ENCODE measurements at regions not wholly inside any gene's neighbourhood (a gene's known extent, or its start where the extent isn't known, plus 50 kb on each side); places are given as distances from the start of the nearest gene placed in this dataset.

GRCh38 chr14:42617005-42617404, 1010.3 kb downstream of the LRFN5 start:
- no peak for DNase-seq (ENCODE audit: low spot score in 2 of 2)
- FAIRE-seq = no peak

GRCh38 chr14:42606839-42607238, 1000.2 kb downstream of the LRFN5 start:
- no peak for DNase-seq (ENCODE audit: low spot score in 2 of 2)
- FAIRE-seq = no peak

- FAIRE-seq (no peak), DNase-seq (ENCODE audit: low spot score in 2 of 2) (no peak)
These were observed 995.7 kb downstream of the LRFN5 start for GRCh38 chr14:42602336-42602845.

- DNase-seq (ENCODE audit: low spot score in 2 of 2) (no peak), FAIRE-seq (no peak)
These were observed 965.4 kb downstream of the LRFN5 start for GRCh38 chr14:42572032-42572431.

GRCh38 chr14:42569227-42569626, 962.6 kb downstream of the LRFN5 start:
- FAIRE-seq = no peak
- DNase-seq (ENCODE audit: low spot score in 2 of 2) = no peak

- no peak for FAIRE-seq
- DNase-seq (ENCODE audit: low spot score in 2 of 2) = no peak
These were observed 958.9 kb downstream of the LRFN5 start for GRCh38 chr14:42565556-42565955.

- FAIRE-seq = no peak
These were observed 956.6 kb downstream of the LRFN5 start for GRCh38 chr14:42563313-42563712.

GRCh38 chr14:42556551-42556950, 949.9 kb downstream of the LRFN5 start:
- FAIRE-seq = no peak
- DNase-seq (ENCODE audit: low spot score in 2 of 2) = no peak

More at GRCh38 chr14:42563313-42563712, 956.6 kb downstream of the LRFN5 start:
- no peak for DNase-seq (ENCODE audit: low spot score in 2 of 2)

GRCh38 chr14:42555365-42555764, 948.7 kb downstream of the LRFN5 start:
- FAIRE-seq (no peak), DNase-seq (ENCODE audit: low spot score in 2 of 2) (no peak)

- no peak for DNase-seq (ENCODE audit: low spot score in 2 of 2)
- no peak for FAIRE-seq
These were observed 947.4 kb downstream of the LRFN5 start for GRCh38 chr14:42554091-42554490.

- no peak for DNase-seq (ENCODE audit: low spot score in 2 of 2)
- FAIRE-seq = no peak
These were observed 943.6 kb downstream of the LRFN5 start for GRCh38 chr14:42550310-42550709.

- FAIRE-seq = no peak
- DNase-seq (ENCODE audit: low spot score in 2 of 2) = no peak
These were observed 941.7 kb downstream of the LRFN5 start for GRCh38 chr14:42548349-42548748.

GRCh38 chr14:42545636-42546035, 939.0 kb downstream of the LRFN5 start:
- DNase-seq (ENCODE audit: low spot score in 2 of 2) (no peak), FAIRE-seq (no peak)

- no peak for DNase-seq (ENCODE audit: low spot score in 2 of 2)
- no peak for FAIRE-seq
These were observed 934.9 kb downstream of the LRFN5 start for GRCh38 chr14:42541535-42542001.

GRCh38 chr14:42535397-42535796, 928.7 kb downstream of the LRFN5 start:
- DNase-seq (ENCODE audit: low spot score in 2 of 2) (no peak), FAIRE-seq (no peak)

GRCh38 chr14:42533476-42533875, 926.8 kb downstream of the LRFN5 start:
- no peak for DNase-seq (ENCODE audit: low spot score in 2 of 2)
- no peak for FAIRE-seq

- FAIRE-seq = no peak
- no peak for DNase-seq (ENCODE audit: low spot score in 2 of 2)
These were observed 925.5 kb downstream of the LRFN5 start for GRCh38 chr14:42532194-42532593.

GRCh38 chr14:42527141-42527540, 920.5 kb downstream of the LRFN5 start:
- no peak for DNase-seq (ENCODE audit: low spot score in 2 of 2)
- FAIRE-seq = no peak

- no peak for FAIRE-seq
- DNase-seq (ENCODE audit: low spot score in 2 of 2) = no peak
These were observed 917.0 kb downstream of the LRFN5 start for GRCh38 chr14:42523666-42524065.

GRCh38 chr14:42517806-42518500, 911.3 kb downstream of the LRFN5 start:
- FAIRE-seq (no peak), DNase-seq (ENCODE audit: low spot score in 2 of 2) (no peak)

GRCh38 chr14:42513837-42514236, 907.2 kb downstream of the LRFN5 start:
- DNase-seq (ENCODE audit: low spot score in 2 of 2) (no peak), FAIRE-seq (no peak)

GRCh38 chr14:42510071-42510470, 903.4 kb downstream of the LRFN5 start:
- no peak for DNase-seq (ENCODE audit: low spot score in 2 of 2)
- FAIRE-seq = no peak
